K562 (cell line): ENCODE measurements at regions not wholly inside any gene's neighbourhood (a gene's known extent, or its start where the extent isn't known, plus 50 kb on each side); places are given as distances from the start of the nearest gene placed in this dataset.

ENCODE experiments used
- BCOR ChIP-seq: fragments of 450-650 bp; IDR thresholded peaks from 2 replicates; pipeline ENCODE4 v1.6.1; 2016
- BHLHE40 ChIP-seq: IDR thresholded peaks from 2 replicates; pipeline ENCODE4 v1.6.1; 2011; ENCODE audit warnings: low read length, improper control_type of control experiment
- BRD9 ChIP-seq: fragments of 450-650 bp; IDR thresholded peaks from 2 replicates; pipeline ENCODE4 v1.6.1; 2018; ENCODE audit warnings: low read depth; ENCODE audit not compliant: partially characterized antibody
- CTBP1 ChIP-seq: fragments of 450-650 bp; IDR thresholded peaks from 2 replicates; pipeline ENCODE4 v1.6.1; 2016; ENCODE audit warnings: borderline replicate concordance
- CTCF ChIP-seq, 3 experiments: IDR thresholded peaks in 2 of 3; conservative IDR thresholded peaks in 1 of 3; 2 replicates each; pipeline ENCODE4 v1.5.1; 2011 to 2012; ENCODE audit warnings: low read length in 3 of 3, mild to moderate bottlenecking in 3 of 3, control low read depth in 2 of 3, improper control_type of control experiment in 1 of 3, inconsistent platforms in 1 of 3, low read depth in 1 of 3, mixed read lengths in 1 of 3, moderate library complexity in 1 of 3; ENCODE audit not compliant: insufficient read depth in 2 of 3
- DPF2 ChIP-seq: fragments of 450-650 bp; IDR thresholded peaks from 2 replicates; pipeline ENCODE4 v1.6.1; 2016
- ESRRA ChIP-seq: fragments of 450-650 bp; IDR thresholded peaks from 2 replicates; pipeline ENCODE4 v1.6.1; 2014; ENCODE audit warnings: low read depth, mild to moderate bottlenecking, moderate library complexity, borderline replicate concordance
- GATA2 ChIP-seq: sonication (generic); formaldehyde crosslinking; IDR thresholded peaks from 2 replicates; pipeline ENCODE4 v1.4.0; 2020; ENCODE audit warnings: mild to moderate bottlenecking, missing genetic modification reagents
- GTF3C2 ChIP-seq: IDR thresholded peaks from 3 replicates; pipeline ENCODE4 v1.6.1; 2011; ENCODE audit warnings: borderline replicate concordance, mild to moderate bottlenecking, moderate library complexity; ENCODE audit not compliant: insufficient read length; ENCODE audit errors: extremely low read depth
- NR2C2 ChIP-seq, 2 experiments: fragments of 200-800 bp in 1 of 2; sonication (Bioruptor generic) in 1 of 2; sonication (generic) in 1 of 2; formaldehyde crosslinking in 1 of 2; IDR thresholded peaks; 2 replicates each; pipeline versions ENCODE4 v1.6.1 to v1.8.0; 2016 to 2022; ENCODE audit warnings: mild to moderate bottlenecking in 1 of 2, missing compliant biosample characterization in 1 of 2, missing genetic modification characterization in 1 of 2, missing genetic modification reagents in 1 of 2
- POLR2AphosphoS2 ChIP-seq: IDR thresholded peaks from 2 replicates; pipeline ENCODE4 v1.6.1; 2012; ENCODE audit warnings: low read length, improper control_type of control experiment
- SMARCA4 ChIP-seq: fragments of 450-650 bp; IDR thresholded peaks from 2 replicates; pipeline ENCODE4 v1.6.1; 2016
- SMC3 ChIP-seq: conservative IDR thresholded peaks from 2 replicates; pipeline ENCODE4 v1.6.1; 2011; ENCODE audit warnings: low read depth, low read length, improper control_type of control experiment; ENCODE audit not compliant: insufficient read depth
- TARDBP ChIP-seq: fragments of 450-650 bp; IDR thresholded peaks from 2 replicates; pipeline ENCODE4 v1.6.1; 2016
- THAP12 ChIP-seq: fragments of 250-450 bp; sonication (Bioruptor Pico); IDR thresholded peaks from 2 replicates; pipeline ENCODE4 v1.9.0; 2021; ENCODE audit warnings: mild to moderate bottlenecking, inconsistent platforms
- THRB ChIP-seq: fragments of 450-650 bp; formaldehyde crosslinking; conservative IDR thresholded peaks from 2 replicates; pipeline ENCODE4 v1.4.0; 2022; ENCODE audit warnings: mild to moderate bottlenecking, missing genetic modification characterization
- ZEB2 ChIP-seq: fragments of 450-650 bp; IDR thresholded peaks from 2 replicates; pipeline ENCODE4 v1.6.1; 2016
- ZNF232 ChIP-seq: sonication (generic); formaldehyde crosslinking; IDR thresholded peaks from 2 replicates; pipeline ENCODE4 v1.8.0; 2022; ENCODE audit warnings: mild to moderate bottlenecking, missing genetic modification reagents
- ZNF512 ChIP-seq: IDR thresholded peaks from 2 replicates; pipeline ENCODE4 v1.6.1; 2016; ENCODE audit warnings: missing genetic modification characterization, missing compliant biosample characterization
- ZNF785 ChIP-seq: fragments of 250-450 bp; sonication (Bioruptor Pico); IDR thresholded peaks from 2 replicates; pipeline ENCODE4 v1.4.0; 2020; ENCODE audit warnings: mild to moderate bottlenecking

GRCh38 chr2:217106650-217107014, 246.8 kb upstream of the TNP1 start (continued):
- TF ChIP-seq ZNF512 (peak; percentile 75; the same call in 1 of the 2 replicates), ZNF785 (CRISPR knock-in tag) (peak; percentile 65; the same call in 1 of the 2 replicates), POLR2AphosphoS2 (no peak), BCOR (0 out of 2 replicates have a peak, but pooled peaks have one; percentile 16), ZEB2 (0 out of 2 replicates have a peak, but pooled peaks have one; percentile 41), SMARCA4 (peak; percentile 60; the same call in 1 of the 2 replicates), CTCF (IDR thresholded peaks at IDR 0.05 in 2 of 3, conservative IDR thresholded peaks at IDR 0.05 in 1 of 3; ENCODE audit: insufficient read depth in 2 of 3, low read depth in 1 of 3, low read length in 3 of 3) (peak; percentile 67 to 77 (median 76)), GATA2 (CRISPR knock-in tag) (peak; percentile 30; the same call in 1 of the 2 replicates), GTF3C2 (peak; percentile 39), ZNF232 (CRISPR knock-in tag) (no peak), BHLHE40 (no peak), ESRRA (peak; percentile 77), TARDBP (no peak), NR2C2 (CRISPR knock-in tag; IDR thresholded peaks at IDR 0.05) (no peak), NR2C2 (tag; IDR thresholded peaks at IDR 0.05) (0 out of 2 replicates have a peak, but pooled peaks have one; percentile 9), BRD9 (peak; percentile 81), SMC3 (0 out of 2 replicates have a peak, but pooled peaks have one; percentile 23), DPF2 (peak; percentile 56; the same call in 1 of the 2 replicates), CTBP1 (peak; percentile 17; the same call in 1 of the 2 replicates), THRB (peak; percentile 31; the same call in 1 of the 2 replicates), THAP12 (CRISPR knock-in tag) (no peak)
